Lower leg skin (tissue), 4 donors: ENCODE measurements at regions not wholly inside any gene's neighbourhood (a gene's known extent, or its start where the extent isn't known, plus 50 kb on each side); places are given as distances from the start of the nearest gene placed in this dataset.
A peak's percentile ranks its signal among the peaks of the same experiment; 100 is the strongest.

Experiments
- DNase-seq, 2 donors: peaks; one replicate each; pipeline ENCODE4 v3.0.0-alpha.2; 2019; ENCODE audit warnings: low spot score in 2 of 2
- H3K4me3 ChIP-seq: fragments of 200-600 bp; sonication (generic); 2 replicates; pipeline ENCODE4 v1.5.1; 2017; ENCODE audit warnings: mild to moderate bottlenecking, low read depth; ENCODE audit not compliant: poor library complexity, severe bottlenecking
- POLR2A ChIP-seq, 2 donors: fragments of 450-650 bp; IDR thresholded peaks; one replicate each; pipeline ENCODE4 v1.6.1; 2016 to 2017; ENCODE audit warnings: antibody characterized with exemption in 2 of 2, mild to moderate bottlenecking in 1 of 2, moderate library complexity in 1 of 2
- WGBS, 2 donors: methylation state at CpG; one replicate each; pipeline ENCODE4 v1.1.5; 2018; 5-methylcytosine and 5-hydroxymethylcytosine counted together
- intact Hi-C: fragments of 100-400 bp; cut with DNase I; formaldehyde crosslinking; loops from one replicate; pipeline ENCODE4 v1.15.0; 2023; ENCODE audit warnings: low total_unique reads
- TF ChIP-seq, protein P1 (sequence below), 3 donors: fragments of 450-650 bp; IDR thresholded peaks; one replicate each; pipeline ENCODE4 v1.5.1; 2016; ENCODE audit warnings: antibody characterized with exemption in 3 of 3, mild to moderate bottlenecking in 3 of 3, moderate library complexity in 2 of 3

- H3K4me3 ChIP-seq: no peak overlapping the region
- DNase-seq: no peak
- WGBS, 2 donors: 44 to 56% methylated on average over 3 of the region's 3 CpGs
- intact Hi-C loops: no loop called here
- TF ChIP-seq POLR2A (IDR thresholded peaks at IDR 0.05): no peak
These were observed 1526.0 kb downstream of the TBC1D22A start for GRCh38 chr22:48288376-48288940.

DNA sequence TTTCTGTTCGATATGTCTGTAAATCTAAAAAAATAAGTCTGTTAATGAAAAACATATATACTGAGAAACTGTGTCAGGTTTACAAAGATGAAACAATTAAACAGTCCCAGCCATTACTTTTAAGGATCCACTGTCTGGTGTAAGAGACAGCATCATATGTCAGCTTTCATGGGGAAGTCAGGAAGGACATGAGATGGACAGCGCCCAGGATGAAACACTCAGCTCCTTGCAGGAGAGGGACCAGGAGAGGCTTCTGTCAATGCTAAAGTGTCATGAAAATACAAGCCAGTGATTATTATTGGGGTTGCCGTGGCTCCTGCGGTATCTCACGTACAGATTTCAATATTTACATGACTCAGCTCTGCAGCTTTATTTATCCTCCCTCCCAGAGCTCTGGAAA, 1524.6 kb downstream of the TBC1D22A start:
- H3K4me3 ChIP-seq: no peak overlapping the region
- TF ChIP-seq, protein P1, sequence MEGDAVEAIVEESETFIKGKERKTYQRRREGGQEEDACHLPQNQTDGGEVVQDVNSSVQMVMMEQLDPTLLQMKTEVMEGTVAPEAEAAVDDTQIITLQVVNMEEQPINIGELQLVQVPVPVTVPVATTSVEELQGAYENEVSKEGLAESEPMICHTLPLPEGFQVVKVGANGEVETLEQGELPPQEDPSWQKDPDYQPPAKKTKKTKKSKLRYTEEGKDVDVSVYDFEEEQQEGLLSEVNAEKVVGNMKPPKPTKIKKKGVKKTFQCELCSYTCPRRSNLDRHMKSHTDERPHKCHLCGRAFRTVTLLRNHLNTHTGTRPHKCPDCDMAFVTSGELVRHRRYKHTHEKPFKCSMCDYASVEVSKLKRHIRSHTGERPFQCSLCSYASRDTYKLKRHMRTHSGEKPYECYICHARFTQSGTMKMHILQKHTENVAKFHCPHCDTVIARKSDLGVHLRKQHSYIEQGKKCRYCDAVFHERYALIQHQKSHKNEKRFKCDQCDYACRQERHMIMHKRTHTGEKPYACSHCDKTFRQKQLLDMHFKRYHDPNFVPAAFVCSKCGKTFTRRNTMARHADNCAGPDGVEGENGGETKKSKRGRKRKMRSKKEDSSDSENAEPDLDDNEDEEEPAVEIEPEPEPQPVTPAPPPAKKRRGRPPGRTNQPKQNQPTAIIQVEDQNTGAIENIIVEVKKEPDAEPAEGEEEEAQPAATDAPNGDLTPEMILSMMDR (IDR thresholded peaks at IDR 0.05): no peak
- no peak for TF ChIP-seq POLR2A (IDR thresholded peaks at IDR 0.05)
- intact Hi-C loops: no loop called here
- no peak for DNase-seq
- 63 to 67% methylated on average over 5 of the region's 5 CpGs for WGBS, 2 donors

- DNase-seq: no peak
- 88 to 92% methylated on average over 4 of the region's 4 CpGs for WGBS, 2 donors
- TF ChIP-seq, protein P1 (IDR thresholded peaks at IDR 0.05): no peak
- TF ChIP-seq POLR2A (IDR thresholded peaks at IDR 0.05): no peak
- H3K4me3 ChIP-seq: no peak overlapping the region
- intact Hi-C loops: no loop called here
These were observed 1522.2 kb downstream of the TBC1D22A start for GRCh38 chr22:48284671-48285070.

DNA sequence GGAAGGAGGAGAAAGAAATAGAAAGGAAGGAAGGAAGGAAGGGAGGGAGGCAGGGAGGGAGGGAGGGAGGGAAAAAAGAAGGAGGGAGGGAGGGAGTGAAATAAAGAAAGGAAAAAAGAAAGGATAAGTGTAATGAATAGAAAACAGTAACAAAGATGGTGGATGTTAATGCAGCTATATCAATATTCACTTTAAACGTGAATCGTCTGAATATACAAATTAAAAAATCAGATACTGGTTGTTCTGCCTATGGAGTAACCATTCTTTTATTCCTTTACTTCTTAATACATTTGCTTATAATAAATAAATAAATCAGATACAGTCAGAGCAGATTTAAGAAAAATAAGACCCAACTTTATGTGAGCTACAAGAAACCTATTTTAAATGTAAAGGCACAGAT, 1520.4 kb downstream of the TBC1D22A start:
- no peak overlapping the region for H3K4me3 ChIP-seq
- DNase-seq: no peak
- intact Hi-C loops: no loop called here
- TF ChIP-seq POLR2A (IDR thresholded peaks at IDR 0.05): no peak
- TF ChIP-seq, protein P1 (IDR thresholded peaks at IDR 0.05): no peak
- WGBS, 2 donors: 95 to 97% methylated on average over 2 of the region's 2 CpGs

GRCh38 chr22:48279461-48279756, 1517.0 kb downstream of the TBC1D22A start:
- WGBS, 2 donors: 44 to 58% methylated on average over 6 of the region's 6 CpGs

DNA sequence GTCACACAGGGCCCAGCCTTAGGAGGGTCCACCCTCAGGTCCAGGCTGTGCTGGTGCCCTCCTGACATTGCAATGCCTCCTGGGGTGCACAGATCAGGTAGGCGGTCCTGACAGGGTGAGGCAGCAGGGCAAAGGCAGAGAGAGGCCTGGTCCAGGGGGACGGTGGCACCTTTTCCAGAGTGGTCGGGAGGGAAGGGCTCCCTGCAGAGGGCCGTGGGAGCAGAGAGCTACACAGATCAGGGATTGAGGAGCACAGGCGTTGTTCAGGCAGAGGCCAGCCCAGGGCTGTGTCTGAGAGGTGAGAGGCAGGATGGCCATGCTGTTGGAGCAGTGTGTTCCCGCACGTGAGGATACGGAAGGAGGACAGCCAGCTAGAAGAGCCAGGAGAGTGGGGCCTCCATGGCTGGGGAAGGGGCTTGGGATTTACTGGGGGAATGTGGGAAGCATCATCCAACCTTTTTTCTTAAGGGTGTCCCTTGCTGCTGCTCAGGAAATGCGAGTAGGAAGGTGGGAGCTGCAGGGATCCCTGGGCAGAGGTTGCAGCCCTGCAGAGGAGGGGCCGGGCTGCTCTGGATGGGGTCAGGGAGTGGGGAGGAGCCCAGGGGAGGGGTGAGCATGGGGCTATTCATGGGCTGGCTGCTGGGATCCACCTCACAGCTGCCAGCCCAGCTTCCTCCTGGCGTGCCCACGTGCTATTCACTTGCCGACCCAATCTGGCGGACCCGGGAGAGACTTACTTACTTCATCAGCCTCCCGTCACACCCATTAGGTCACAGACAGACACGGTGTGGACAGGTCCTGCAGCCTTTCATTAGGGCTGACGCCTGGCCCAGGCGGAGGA, 1516.4 kb downstream of the TBC1D22A start:
- H3K4me3 ChIP-seq: no peak overlapping the region
- intact Hi-C loops: no loop called here
- TF ChIP-seq, protein P1 (IDR thresholded peaks at IDR 0.05): no peak
- no peak for TF ChIP-seq POLR2A (IDR thresholded peaks at IDR 0.05)
- WGBS, 2 donors: 54 to 64% methylated on average over 19 of the region's 19 CpGs
- peak in 1 of 2 donors; percentile 81 for DNase-seq

More at GRCh38 chr22:48279461-48279756, 1517.0 kb downstream of the TBC1D22A start:
- intact Hi-C loops: no loop called here
- DNase-seq: no peak
- H3K4me3 ChIP-seq: no peak overlapping the region
- TF ChIP-seq, protein P1 (IDR thresholded peaks at IDR 0.05): no peak
- TF ChIP-seq POLR2A (IDR thresholded peaks at IDR 0.05): no peak
